ENCODE measurements at regions not wholly inside any gene's neighbourhood (a gene's known extent, or its start where the extent isn't known, plus 50 kb on each side); places are given as distances from the start of the nearest gene placed in this dataset.

GRCh38 chr4:11636551-11636950 is 207.9 kb upstream of the HS3ST1 start:
- 69% methylated on average over 4 of the region's 4 CpGs for WGBS
- no peaks in the 10 kb centered on the region for H3K27me3 ChIP-seq (replicated peaks; ENCODE audit: insufficient read depth)
- no peak overlapping the region for H3K27ac ChIP-seq
- no peaks in the 10 kb centered on the region for H3K36me3 ChIP-seq
- DNase-seq (ENCODE audit: low spot score), result no peak
- intact Hi-C loops (cut with DNase I), result no loop called here
- H3K4me1 ChIP-seq (replicated peaks), result no peaks in the 10 kb centered on the region
- TF ChIP-seq POLR2AphosphoS5 (IDR thresholded peaks at IDR 0.05) (no peak), CTCF (IDR thresholded peaks at IDR 0.05) (no peak), POLR2A (IDR thresholded peaks at IDR 0.05) (no peak)
- H3K4me3 ChIP-seq, result no peak overlapping the region
- H3K9me3 ChIP-seq, result no peaks in the 10 kb centered on the region

- no peaks in the 10 kb centered on the region for H3K4me1 ChIP-seq (replicated peaks)
- no peak for DNase-seq (ENCODE audit: low spot score)
- H3K27ac ChIP-seq, result no peak overlapping the region
- TF ChIP-seq POLR2AphosphoS5 (IDR thresholded peaks at IDR 0.05), result no peak
- no peak for TF ChIP-seq POLR2A (IDR thresholded peaks at IDR 0.05)
- TF ChIP-seq CTCF (IDR thresholded peaks at IDR 0.05), result no peak
- H3K9me3 ChIP-seq, result no peaks in the 10 kb centered on the region
- H3K36me3 ChIP-seq, result no peaks in the 10 kb centered on the region
- H3K4me3 ChIP-seq, result no peak overlapping the region
- no peaks in the 10 kb centered on the region for H3K27me3 ChIP-seq (replicated peaks; ENCODE audit: insufficient read depth)
- intact Hi-C loops (cut with DNase I), result no loop called here
- 78% methylated on average over 3 of the region's 3 CpGs for WGBS
These were observed 207.3 kb upstream of the HS3ST1 start for GRCh38 chr4:11636031-11636430.

GRCh38 chr4:11635342-11635741 is 206.6 kb upstream of the HS3ST1 start:
- Histone ChIP-seq H3K36me3 (no peaks in the 10 kb centered on the region), H3K9me3 (no peaks in the 10 kb centered on the region), H3K27ac (no peak overlapping the region), H3K27me3 (replicated peaks; ENCODE audit: insufficient read depth) (peaks cover 3% of the 10 kb centered on the region), H3K4me1 (replicated peaks) (no peaks in the 10 kb centered on the region), H3K4me3 (no peak overlapping the region)
- intact Hi-C loops (cut with DNase I), result no loop called here
- TF ChIP-seq POLR2A (IDR thresholded peaks at IDR 0.05) (no peak), CTCF (IDR thresholded peaks at IDR 0.05) (no peak), POLR2AphosphoS5 (IDR thresholded peaks at IDR 0.05) (no peak)
- 84% methylated on average over 2 of the region's 2 CpGs for WGBS
- DNase-seq (ENCODE audit: low spot score), result no peak

GRCh38 chr4:11634283-11634682 is 205.6 kb upstream of the HS3ST1 start:
- Histone ChIP-seq H3K9me3 (no peaks in the 10 kb centered on the region), H3K27me3 (replicated peaks; ENCODE audit: insufficient read depth) (peaks cover 3% of the 10 kb centered on the region), H3K27ac (no peak overlapping the region), H3K36me3 (no peaks in the 10 kb centered on the region), H3K4me1 (replicated peaks) (no peaks in the 10 kb centered on the region), H3K4me3 (no peak overlapping the region)
- intact Hi-C loops (cut with DNase I), result no loop called here
- 94% methylated on average over 2 of the region's 2 CpGs for WGBS
- TF ChIP-seq CTCF (IDR thresholded peaks at IDR 0.05), result no peak
- TF ChIP-seq POLR2A (IDR thresholded peaks at IDR 0.05), result no peak
- no peak for TF ChIP-seq POLR2AphosphoS5 (IDR thresholded peaks at IDR 0.05)
- DNase-seq (ENCODE audit: low spot score), result no peak

- 71% methylated on average over 4 of the region's 4 CpGs for WGBS
- H3K27me3 ChIP-seq (replicated peaks; ENCODE audit: insufficient read depth), result peaks cover 3% of the 10 kb centered on the region
These were observed 204.7 kb upstream of the HS3ST1 start for GRCh38 chr4:11633430-11633829.

More at GRCh38 chr4:11633430-11633829, 204.7 kb upstream of the HS3ST1 start:
- DNase-seq (ENCODE audit: low spot score), result no peak
- Histone ChIP-seq H3K4me3 (no peak overlapping the region), H3K4me1 (replicated peaks) (no peaks in the 10 kb centered on the region), H3K9me3 (no peaks in the 10 kb centered on the region), H3K27ac (no peak overlapping the region), H3K36me3 (no peaks in the 10 kb centered on the region)
- TF ChIP-seq POLR2A (IDR thresholded peaks at IDR 0.05), result no peak
- TF ChIP-seq CTCF (IDR thresholded peaks at IDR 0.05), result no peak
- intact Hi-C loops (cut with DNase I), result no loop called here
